ENCODE measurements at regions not wholly inside any gene's neighbourhood (a gene's known extent, or its start where the extent isn't known, plus 50 kb on each side); places are given as distances from the start of the nearest gene placed in this dataset.

DNA sequence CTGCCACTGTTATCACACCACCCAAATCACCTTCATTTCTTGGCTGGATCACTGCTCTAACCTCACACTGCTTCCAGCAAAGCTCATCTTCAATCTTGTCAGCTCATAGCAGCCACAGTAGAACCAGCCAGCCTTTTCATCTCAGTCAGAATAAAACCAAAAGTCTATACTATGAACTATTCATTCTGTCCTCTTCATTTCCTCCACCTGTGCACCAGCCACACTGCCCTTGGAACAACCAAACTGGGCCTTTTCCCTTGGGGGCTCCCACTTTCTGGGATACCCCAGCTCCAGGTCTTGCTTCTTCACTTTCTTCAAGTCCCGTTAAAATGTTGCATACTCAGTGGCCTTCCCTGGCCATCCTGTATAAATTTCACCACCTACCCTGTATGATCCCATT is 234.4 kb upstream of the DAAM1 start:
- Histone ChIP-seq H2AFZ (ENCODE audit: low read depth, low read length) (no peak overlapping the region), H3K36me3 (ENCODE audit: control insufficient read depth in 2 of 2, extremely low read depth in 1 of 2, insufficient read depth in 2 of 2, low read length in 2 of 2) (no peaks in the 10 kb centered on the region), H3K4me1 (ENCODE audit: control insufficient read depth, extremely low read depth, insufficient read depth, low read length) (no peaks in the 10 kb centered on the region), H3K27me3 (ENCODE audit: control insufficient read depth in 2 of 2, insufficient read depth in 2 of 2, low read length in 2 of 2) (peaks cover 0 to 6% of the 10 kb centered on the region in 2 experiments), H3K4me2 (ENCODE audit: insufficient read depth, low read length) (no peak overlapping the region), H3K79me2 (ENCODE audit: control insufficient read depth, insufficient read depth, low read length) (no peaks in the 10 kb centered on the region), H3K9ac (replicated peaks; ENCODE audit: extremely low read depth, insufficient read depth, low read length) (no peak overlapping the region), H3K9me1 (replicated peaks; ENCODE audit: control insufficient read depth, extremely low read depth, insufficient read depth, low read length) (no peaks in the 10 kb centered on the region), H3K27ac (ENCODE audit: insufficient read depth, low read depth, low read length) (no peak overlapping the region), H3K9me3 (replicated peaks; ENCODE audit: control insufficient read depth, insufficient read depth, low read length) (no peaks in the 10 kb centered on the region), H4K20me1 (replicated peaks; ENCODE audit: control insufficient read depth, extremely low read depth, insufficient read depth, low read length) (no peaks in the 10 kb centered on the region), H3K4me3 (replicated peaks in 1 of 3; ENCODE audit: insufficient read depth in 1 of 3, low read depth in 1 of 3, low read length in 3 of 3) (no peak overlapping the region)
- FAIRE-seq (no peak), DNase-seq (ENCODE audit: low read depth, low spot score) (no peak)
- intact Hi-C loops (cut with micrococcal nuclease) (no loop called here), dilution Hi-C loops (cut with MboI; ENCODE audit: extremely low pct_ligation_motif_present, low sequenced_read_pairs) (no loop called here)
- ChIA-PET POLR2A (no interaction called here), CTCF (no interaction called here)
- no TSS peak for BruUV-seq (replicated peaks)
- TF ChIP-seq MYC (IDR thresholded peaks at IDR 0.05; ENCODE audit: low read depth, low read length) (no peak), FOS (IDR thresholded peaks at IDR 0.05; ENCODE audit: borderline replicate concordance, insufficient read depth, low read length) (no peak), POLR2A (IDR thresholded peaks at IDR 0.05; ENCODE audit: low read depth, low read length) (no peak), GATA2 (IDR thresholded peaks at IDR 0.05; ENCODE audit: insufficient read depth, insufficient read length, low read depth, low read length) (no peak), JUN (IDR thresholded peaks at IDR 0.05; ENCODE audit: borderline replicate concordance, insufficient read depth, insufficient read length, low read depth) (no peak), POLR2AphosphoS5 (IDR thresholded peaks at IDR 0.05; ENCODE audit: insufficient read depth, low read depth, low read length) (no peak), EZH2 (IDR thresholded peaks at IDR 0.05; ENCODE audit: borderline replicate concordance, low read depth, low read length, severe bottlenecking) (no peak)
- TF ChIP-seq, protein P1, sequence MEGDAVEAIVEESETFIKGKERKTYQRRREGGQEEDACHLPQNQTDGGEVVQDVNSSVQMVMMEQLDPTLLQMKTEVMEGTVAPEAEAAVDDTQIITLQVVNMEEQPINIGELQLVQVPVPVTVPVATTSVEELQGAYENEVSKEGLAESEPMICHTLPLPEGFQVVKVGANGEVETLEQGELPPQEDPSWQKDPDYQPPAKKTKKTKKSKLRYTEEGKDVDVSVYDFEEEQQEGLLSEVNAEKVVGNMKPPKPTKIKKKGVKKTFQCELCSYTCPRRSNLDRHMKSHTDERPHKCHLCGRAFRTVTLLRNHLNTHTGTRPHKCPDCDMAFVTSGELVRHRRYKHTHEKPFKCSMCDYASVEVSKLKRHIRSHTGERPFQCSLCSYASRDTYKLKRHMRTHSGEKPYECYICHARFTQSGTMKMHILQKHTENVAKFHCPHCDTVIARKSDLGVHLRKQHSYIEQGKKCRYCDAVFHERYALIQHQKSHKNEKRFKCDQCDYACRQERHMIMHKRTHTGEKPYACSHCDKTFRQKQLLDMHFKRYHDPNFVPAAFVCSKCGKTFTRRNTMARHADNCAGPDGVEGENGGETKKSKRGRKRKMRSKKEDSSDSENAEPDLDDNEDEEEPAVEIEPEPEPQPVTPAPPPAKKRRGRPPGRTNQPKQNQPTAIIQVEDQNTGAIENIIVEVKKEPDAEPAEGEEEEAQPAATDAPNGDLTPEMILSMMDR (IDR thresholded peaks at IDR 0.05; ENCODE audit: extremely low read depth in 1 of 2, insufficient read depth in 1 of 2, low read depth in 1 of 2, low read length in 2 of 2): no peak
- TF ChIP-seq, protein P2, sequence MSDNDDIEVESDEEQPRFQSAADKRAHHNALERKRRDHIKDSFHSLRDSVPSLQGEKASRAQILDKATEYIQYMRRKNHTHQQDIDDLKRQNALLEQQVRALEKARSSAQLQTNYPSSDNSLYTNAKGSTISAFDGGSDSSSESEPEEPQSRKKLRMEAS (IDR thresholded peaks at IDR 0.05; ENCODE audit: insufficient read depth, insufficient read length): no peak
